Tibial nerve (tissue), 4 donors: ENCODE measurements at regions not wholly inside any gene's neighbourhood (a gene's known extent, or its start where the extent isn't known, plus 50 kb on each side); places are given as distances from the start of the nearest gene placed in this dataset.

Experiments used
- DNase-seq, 2 donors: peaks; one replicate each; pipeline ENCODE4 v3.0.0-alpha.2; 2019; ENCODE audit warnings: low spot score in 2 of 2
- H3K27ac ChIP-seq, 4 donors: fragments of 200-600 bp; sonication (generic) in 3 of 4; one replicate each; pipeline ENCODE4 v1.5.1; 2017 to 2019; ENCODE audit warnings: mild to moderate bottlenecking in 1 of 4
- H3K27me3 ChIP-seq, 2 donors: fragments of 200-600 bp; sonication (generic) in 1 of 2; one replicate each; pipeline versions ENCODE4 v1.5.1 to v1.6.0; 2017 to 2019
- H3K36me3 ChIP-seq, 3 donors: fragments of 200-600 bp; sonication (generic); one replicate each; pipeline ENCODE4 v1.5.1; 2018 to 2019
- H3K4me1 ChIP-seq, 4 donors: fragments of 200-600 bp; sonication (generic) in 3 of 4; one replicate each; pipeline ENCODE4 v1.5.1; 2017 to 2019
- H3K4me3 ChIP-seq, 4 donors: fragments of 200-600 bp; sonication (generic) in 3 of 4; one replicate each; pipeline ENCODE4 v1.5.1; 2017 to 2019; ENCODE audit warnings: mild to moderate bottlenecking in 1 of 4, moderate library complexity in 1 of 4
- H3K9me3 ChIP-seq, 4 donors: fragments of 200-600 bp; sonication (generic) in 3 of 4; one replicate each; pipeline ENCODE4 v1.5.1; 2017 to 2019
- CTCF ChIP-seq, 5 experiments: fragments of 200-600 bp in 3 of 5; fragments of 450-650 bp in 2 of 5; sonication (generic) in 3 of 5; IDR thresholded peaks; one replicate each; pipeline ENCODE4 v1.5.1; 2016 to 2019; ENCODE audit warnings: antibody characterized with exemption in 5 of 5, mild to moderate bottlenecking in 3 of 5, moderate library complexity in 2 of 5
- EP300 ChIP-seq, 2 donors: sonication (generic); formaldehyde crosslinking; IDR thresholded peaks; one replicate each; pipeline ENCODE4 v1.6.1; 2017; ENCODE audit warnings: antibody characterized with exemption in 2 of 2, mild to moderate bottlenecking in 1 of 2
- POLR2A ChIP-seq, 2 donors: fragments of 450-650 bp; IDR thresholded peaks; one replicate each; pipeline ENCODE4 v1.6.1; 2017; ENCODE audit warnings: antibody characterized with exemption in 2 of 2, mild to moderate bottlenecking in 2 of 2, moderate library complexity in 2 of 2
- WGBS, 2 donors: methylation state at CpG; one replicate each; pipeline ENCODE4 v1.1.5; 2018; 5-methylcytosine and 5-hydroxymethylcytosine counted together

- no peak for DNase-seq
- H3K4me1 ChIP-seq = no peaks in the 10 kb centered on the region
- peaks cover 0 to 8% (median 0%) of the 10 kb centered on the region in 4 donors for H3K9me3 ChIP-seq
- no peak overlapping the region for H3K27ac ChIP-seq
- 73 to 82% methylated on average over 9 of the region's 9 CpGs for WGBS, 2 donors
- no peak overlapping the region for H3K4me3 ChIP-seq
- no peaks in the 10 kb centered on the region for H3K36me3 ChIP-seq
- TF ChIP-seq CTCF (IDR thresholded peaks at IDR 0.05) = no peak
- no peak for TF ChIP-seq EP300 (IDR thresholded peaks at IDR 0.05)
- no peak for TF ChIP-seq POLR2A (IDR thresholded peaks at IDR 0.05)
- H3K27me3 ChIP-seq = no peaks in the 10 kb centered on the region
These were observed 170.2 kb downstream of the TOX3 start for GRCh38 chr16:52376676-52377280.

- DNase-seq = no peak
- H3K4me1 ChIP-seq = no peaks in the 10 kb centered on the region
- no peak overlapping the region for H3K27ac ChIP-seq
- TF ChIP-seq CTCF (IDR thresholded peaks at IDR 0.05) = no peak
- TF ChIP-seq POLR2A (IDR thresholded peaks at IDR 0.05) = no peak
- TF ChIP-seq EP300 (IDR thresholded peaks at IDR 0.05) = no peak
- H3K36me3 ChIP-seq = no peaks in the 10 kb centered on the region
- H3K4me3 ChIP-seq = no peak overlapping the region
- H3K27me3 ChIP-seq = no peaks in the 10 kb centered on the region
- peaks cover 0 to 7% (median 0%) of the 10 kb centered on the region in 4 donors for H3K9me3 ChIP-seq
These were observed 174.6 kb downstream of the TOX3 start for GRCh38 chr16:52372313-52372712.

- Histone ChIP-seq H3K4me3 (no peak overlapping the region), H3K9me3 (peaks cover 0 to 7% (median 0%) of the 10 kb centered on the region in 4 donors), H3K27me3 (no peaks in the 10 kb centered on the region), H3K36me3 (no peaks in the 10 kb centered on the region), H3K27ac (no peak overlapping the region), H3K4me1 (no peaks in the 10 kb centered on the region)
- TF ChIP-seq EP300 (IDR thresholded peaks at IDR 0.05) (no peak), POLR2A (IDR thresholded peaks at IDR 0.05) (no peak), CTCF (IDR thresholded peaks at IDR 0.05) (no peak)
- no peak for DNase-seq
- WGBS, 2 donors = 73% methylated on average over 4 of the region's 4 CpGs
These were observed 178.1 kb downstream of the TOX3 start for GRCh38 chr16:52368859-52369258.

- 51 to 64% methylated on average over 2 of the region's 2 CpGs for WGBS, 2 donors
- Histone ChIP-seq H3K4me1 (no peaks in the 10 kb centered on the region), H3K4me3 (no peak overlapping the region)
These were observed 179.1 kb downstream of the TOX3 start for GRCh38 chr16:52367821-52368220.

GRCh38 chr16:52366983-52367382, 180.0 kb downstream of the TOX3 start:
- TF ChIP-seq EP300 (IDR thresholded peaks at IDR 0.05) (no peak), CTCF (IDR thresholded peaks at IDR 0.05) (no peak), POLR2A (IDR thresholded peaks at IDR 0.05) (no peak)
- peaks cover 0 to 3% (median 0%) of the 10 kb centered on the region in 4 donors for H3K9me3 ChIP-seq
- 52 to 60% methylated on average over 1 of the region's 1 CpG for WGBS, 2 donors
- no peaks in the 10 kb centered on the region for H3K27me3 ChIP-seq
- no peaks in the 10 kb centered on the region for H3K36me3 ChIP-seq
- H3K27ac ChIP-seq = no peak overlapping the region
- no peaks in the 10 kb centered on the region for H3K4me1 ChIP-seq
- H3K4me3 ChIP-seq = no peak overlapping the region
- no peak for DNase-seq

More at GRCh38 chr16:52367821-52368220, 179.1 kb downstream of the TOX3 start:
- H3K36me3 ChIP-seq = no peaks in the 10 kb centered on the region
- no peaks in the 10 kb centered on the region for H3K27me3 ChIP-seq
- TF ChIP-seq EP300 (IDR thresholded peaks at IDR 0.05) (no peak), CTCF (IDR thresholded peaks at IDR 0.05) (no peak), POLR2A (IDR thresholded peaks at IDR 0.05) (no peak)
- peaks cover 0 to 3% (median 0%) of the 10 kb centered on the region in 4 donors for H3K9me3 ChIP-seq
- H3K27ac ChIP-seq = no peak overlapping the region
- no peak for DNase-seq
